GM19035 (cell line): ENCODE measurements at regions not wholly inside any gene's neighbourhood (a gene's known extent, or its start where the extent isn't known, plus 50 kb on each side); places are given as distances from the start of the nearest gene placed in this dataset.

ENCODE experiments used
- ATAC-seq: cut with Tn5 transposase; IDR thresholded peaks from one replicate; pipeline ENCODE4 v1.9.1; 2021; ENCODE audit not compliant: unreplicated experiment

DNA sequence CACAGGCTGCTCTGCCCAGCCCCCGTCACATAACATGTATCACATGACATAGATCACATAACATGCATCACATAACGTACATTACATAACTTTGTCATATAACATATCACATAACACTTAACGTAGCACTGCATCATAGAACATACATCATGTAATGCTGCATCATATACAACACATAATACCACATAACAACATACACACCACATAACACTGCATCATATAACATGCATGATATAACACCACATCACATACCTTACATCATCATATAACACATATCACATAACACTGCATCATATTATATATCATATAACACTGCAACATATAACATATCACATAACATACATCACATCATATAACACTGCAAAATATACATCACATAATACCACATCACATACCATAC is 83.8 kb downstream of the AXIN2 start:
- ATAC-seq, result no peak

DNA sequence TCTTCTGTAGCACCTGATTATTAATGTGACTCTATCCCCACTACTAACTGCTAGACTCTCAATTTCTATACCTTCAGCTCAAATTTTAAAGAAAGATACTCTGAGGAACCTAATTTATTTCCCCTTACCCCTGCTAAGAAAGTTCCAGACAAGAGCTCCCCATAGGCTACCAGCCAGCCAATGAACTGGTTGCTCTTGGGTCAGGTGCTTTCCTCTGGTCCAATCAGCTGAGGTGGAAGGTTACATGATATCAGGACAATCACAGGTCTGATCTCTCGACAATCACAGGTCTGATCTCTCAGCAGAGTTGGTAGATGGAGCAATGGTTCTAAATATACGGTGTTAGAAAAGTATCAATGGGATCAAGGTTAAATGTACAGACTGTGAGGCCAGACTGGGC is 86.8 kb downstream of the AXIN2 start:
- ATAC-seq, result no peak

- no peak for ATAC-seq
Measured at GRCh38 chr17:65473985-65474384, 87.5 kb downstream of the AXIN2 start.

DNA sequence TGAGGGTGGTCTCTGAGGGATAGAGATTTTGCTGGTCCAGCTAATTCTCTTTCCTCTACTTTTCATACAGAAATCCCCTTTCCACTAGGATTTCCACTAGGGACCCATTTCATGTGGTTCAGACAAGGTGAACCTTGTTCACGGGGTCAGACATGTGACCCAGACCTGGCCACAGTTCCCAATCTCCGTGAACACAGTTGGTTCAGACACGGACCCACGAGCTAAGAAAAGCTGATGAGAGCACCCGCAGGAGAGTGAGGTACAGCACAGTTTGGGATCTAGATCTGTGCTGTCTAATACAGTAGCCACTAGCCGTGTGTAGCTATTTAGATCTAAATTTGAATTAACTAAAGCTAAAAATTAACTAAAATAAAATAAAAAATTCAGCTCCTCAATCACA is 88.1 kb downstream of the AXIN2 start:
- no peak for ATAC-seq

- no peak for ATAC-seq
Measured at GRCh38 chr17:65472666-65473309, 88.7 kb downstream of the AXIN2 start.

- ATAC-seq, result no peak
Measured at GRCh38 chr17:65470783-65471182, 90.7 kb downstream of the AXIN2 start.

- ATAC-seq, result no peak
Measured at GRCh38 chr17:65468321-65468720, 93.1 kb downstream of the AXIN2 start.

- no peak for ATAC-seq
Measured at GRCh38 chr17:65467156-65467555, 94.3 kb downstream of the AXIN2 start.

GRCh38 chr17:65466547-65466946 is 94.9 kb downstream of the AXIN2 start:
- ATAC-seq, result no peak

GRCh38 chr17:65463242-65463641 is 98.2 kb downstream of the AXIN2 start:
- no peak for ATAC-seq

- ATAC-seq, result no peak
Measured at GRCh38 chr17:65459677-65460347, 101.6 kb downstream of the AXIN2 start.

DNA sequence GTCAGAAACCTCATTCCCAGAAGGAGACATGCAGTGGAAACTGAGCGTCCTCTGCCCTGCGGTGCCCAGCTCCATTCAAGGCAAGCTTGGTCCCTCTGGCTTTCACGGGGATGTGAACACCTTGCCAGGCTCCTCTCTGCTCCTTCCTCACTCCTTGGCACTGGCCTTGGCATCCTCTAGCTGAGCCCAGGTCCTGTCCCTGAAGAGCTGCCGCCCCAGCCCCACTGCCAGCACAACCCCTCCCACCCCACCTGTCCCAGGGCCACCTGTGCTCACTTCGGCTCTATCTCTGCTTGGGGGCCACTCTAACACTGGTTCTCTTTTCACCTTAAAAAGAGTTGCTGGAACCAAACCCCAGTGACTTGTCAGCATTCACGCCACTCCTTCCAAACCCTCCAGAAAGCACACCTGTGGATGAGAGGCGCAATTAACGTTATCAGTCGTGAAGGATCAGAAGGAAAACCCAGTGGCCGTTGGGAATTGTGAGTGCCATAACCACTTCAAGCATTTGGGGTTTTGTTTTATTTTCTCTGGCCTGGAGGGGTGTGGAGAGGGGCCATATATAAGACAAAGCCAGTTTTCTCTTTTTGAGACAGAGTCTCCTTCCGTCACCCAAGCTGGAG is 103.7 kb downstream of the AXIN2 start:
- ATAC-seq, result no peak

DNA sequence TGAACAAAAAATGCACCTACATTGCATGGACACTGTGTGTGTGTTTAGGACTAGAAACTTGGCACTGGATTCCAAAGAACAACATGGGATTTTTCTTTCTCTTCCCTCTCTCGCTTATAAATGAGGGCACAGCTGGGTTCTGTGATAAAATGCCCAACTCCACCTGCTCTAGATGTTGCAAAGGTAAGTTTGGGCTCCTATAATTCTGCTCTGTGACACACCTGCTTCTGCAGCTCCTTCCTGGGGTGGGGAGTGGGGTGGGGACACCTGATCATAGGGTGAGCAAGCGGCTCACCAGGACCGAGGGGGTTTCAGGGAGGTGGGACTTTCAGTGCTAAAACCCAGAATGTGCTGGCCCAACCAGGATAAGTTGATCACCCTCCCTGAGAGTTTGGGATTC is 104.3 kb downstream of the AXIN2 start:
- ATAC-seq, result no peak

GRCh38 chr17:65456368-65457151 is 104.9 kb downstream of the AXIN2 start:
- ATAC-seq, result no peak

- no peak for ATAC-seq
Measured at GRCh38 chr17:65455972-65456343, 105.5 kb downstream of the AXIN2 start.

DNA sequence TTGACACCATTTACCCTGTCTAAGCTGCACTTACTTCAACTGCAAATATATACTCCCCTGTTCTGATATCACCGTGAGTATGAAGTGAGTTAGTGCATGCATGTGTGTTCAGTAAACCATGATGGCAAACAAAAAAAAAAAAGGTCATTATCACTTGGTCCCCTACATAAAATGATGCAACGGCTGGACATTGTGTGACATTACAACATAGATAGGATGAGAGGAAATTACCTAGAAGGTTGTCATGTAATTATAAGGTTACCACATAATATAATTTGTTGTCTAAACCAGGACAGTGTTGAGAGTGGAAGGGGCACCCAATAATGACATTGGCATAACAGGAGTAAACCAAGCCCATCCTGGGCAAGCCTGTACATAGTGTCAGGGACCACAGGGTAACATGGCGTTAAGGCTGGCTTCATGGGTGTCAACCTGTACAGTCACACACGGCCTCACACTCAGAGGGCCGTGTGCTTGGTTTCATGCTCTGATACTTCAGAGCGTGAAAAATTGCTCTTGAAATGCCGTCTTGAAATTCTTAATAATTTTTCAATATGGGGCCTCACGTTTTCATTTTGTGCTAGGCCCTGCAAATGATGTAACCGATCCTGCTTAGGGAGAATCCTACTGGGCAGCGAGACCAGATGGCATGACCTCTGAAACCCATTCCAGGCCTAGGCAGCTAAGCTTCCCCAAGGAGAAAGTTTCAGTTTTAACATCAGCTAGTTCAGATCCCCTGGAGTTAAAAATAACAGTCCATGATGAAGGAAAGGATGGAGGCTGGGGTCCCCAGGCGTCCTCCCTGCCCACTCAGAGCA is 106.1 kb downstream of the AXIN2 start:
- ATAC-seq, result no peak

DNA sequence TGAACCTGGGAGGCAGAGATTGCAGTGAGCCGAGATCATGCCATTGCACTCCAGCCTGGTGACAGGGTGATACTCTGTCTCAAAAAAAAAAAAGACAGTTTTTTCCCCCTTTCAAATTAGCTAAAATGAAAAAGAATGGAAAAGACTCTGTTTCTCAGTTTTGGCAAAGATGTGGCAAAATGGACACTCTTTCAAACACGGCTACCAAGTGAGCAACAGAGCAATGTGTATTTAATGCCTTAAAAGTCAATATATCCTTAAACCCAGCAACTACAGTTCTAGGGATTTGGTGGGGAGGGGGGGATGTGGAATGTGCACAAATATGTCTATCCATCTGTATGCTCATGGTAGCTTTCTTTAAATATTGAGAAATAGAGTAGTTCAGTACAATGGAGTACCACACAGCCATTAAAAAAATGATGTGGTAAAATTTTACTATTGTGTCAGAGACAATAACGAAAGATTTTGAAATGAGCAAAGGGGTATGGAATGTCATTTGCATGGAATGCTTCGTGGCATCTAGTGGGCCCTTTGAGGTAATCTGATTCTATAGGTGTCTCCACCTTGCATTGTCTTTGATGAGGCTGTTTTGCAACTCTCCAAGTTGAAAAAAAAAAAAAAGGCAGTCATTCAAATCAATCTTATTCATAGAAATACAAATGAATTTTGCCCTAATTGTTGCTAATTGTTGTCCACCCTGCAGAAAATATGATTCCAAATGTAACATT is 108.1 kb downstream of the AXIN2 start:
- ATAC-seq, result no peak

GRCh38 chr17:65449495-65449894 is 112.0 kb downstream of the AXIN2 start:
- ATAC-seq, result no peak

DNA sequence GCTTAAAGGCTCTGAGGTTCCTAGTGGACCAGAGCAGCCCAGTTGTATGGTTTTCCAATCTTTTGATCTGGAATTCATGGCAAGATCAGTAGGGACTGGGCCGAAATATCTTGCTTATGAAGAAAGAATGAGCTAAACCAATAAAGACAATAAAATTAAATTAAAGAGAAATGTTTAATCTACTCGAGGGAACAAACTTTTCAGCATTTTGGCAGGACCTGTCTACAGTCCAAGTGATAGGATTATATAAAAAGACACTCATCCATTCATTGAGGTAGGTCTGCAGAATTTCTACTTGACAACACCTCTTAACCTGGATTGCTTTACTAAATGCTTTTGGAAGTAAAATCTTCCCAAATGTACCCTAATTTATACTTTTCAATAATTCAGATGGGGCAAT is 113.6 kb downstream of the AXIN2 start:
- no peak for ATAC-seq

- no peak for ATAC-seq
Measured at GRCh38 chr17:65446838-65447526, 114.5 kb downstream of the AXIN2 start.
